ENCODE measurements at regions not wholly inside any gene's neighbourhood (a gene's known extent, or its start where the extent isn't known, plus 50 kb on each side); places are given as distances from the start of the nearest gene placed in this dataset.
"Not testable (repeated sequence)": the region's sequence is repeated elsewhere in the genome, so short reads cannot be mapped to it uniquely, and the experiment has no call there.

GRCh38 chr1:192892934-192893333 is 84.1 kb downstream of the RGS2 start:
- Histone ChIP-seq H3K27me3 (replicated peaks; ENCODE audit: insufficient read depth, low read length) (no peaks in the 10 kb centered on the region), H3K4me1 (ENCODE audit: low read length) (no peaks in the 10 kb centered on the region), H3K79me2 (ENCODE audit: low read length) (no peaks in the 10 kb centered on the region), H3K4me3 (ENCODE audit: low read length) (no peak overlapping the region), H3K36me3 (replicated peaks; ENCODE audit: insufficient read depth, low read length) (no peaks in the 10 kb centered on the region), H3K4me2 (ENCODE audit: low read depth, low read length) (no peak overlapping the region), H4K20me1 (ENCODE audit: insufficient read depth, low read length) (no peaks in the 10 kb centered on the region), H3K9me3 (replicated peaks; ENCODE audit: insufficient read depth, low read length) (no peaks in the 10 kb centered on the region), H3K9me2 (replicated peaks; ENCODE audit: insufficient read depth, low read length) (no peaks in the 10 kb centered on the region), H3K9ac (ENCODE audit: low read length) (no peak overlapping the region), H3F3A (ENCODE audit: insufficient read depth, low read length) (no peaks in the 10 kb centered on the region), H3K27ac (ENCODE audit: low read length) (no peak overlapping the region), H2AFZ (ENCODE audit: low read length) (no peak overlapping the region)
- no peak for DNase-seq
- TF ChIP-seq EZH2 (optimal IDR thresholded peaks at IDR 0.05; ENCODE audit: low read depth, low read length), result no peak
- no peak for TF ChIP-seq EZH2phosphoT487 (IDR thresholded peaks at IDR 0.05; ENCODE audit: low read length)
- TF ChIP-seq CTCF (IDR thresholded peaks at IDR 0.05; ENCODE audit: low read length), result no peak

- H3K9me2 ChIP-seq (replicated peaks; ENCODE audit: insufficient read depth, low read length); H2AFZ ChIP-seq (ENCODE audit: low read length); H3K27me3 ChIP-seq (replicated peaks; ENCODE audit: insufficient read depth, low read length); H3K4me2 ChIP-seq (ENCODE audit: low read depth, low read length); H3K79me2 ChIP-seq (ENCODE audit: low read length); H3K36me3 ChIP-seq (replicated peaks; ENCODE audit: insufficient read depth, low read length); H3K4me1 ChIP-seq (ENCODE audit: low read length); H3K4me3 ChIP-seq (ENCODE audit: low read length); H3F3A ChIP-seq (ENCODE audit: insufficient read depth, low read length); H4K20me1 ChIP-seq (ENCODE audit: insufficient read depth, low read length); H3K9me3 ChIP-seq (replicated peaks; ENCODE audit: insufficient read depth, low read length); DNase-seq; H3K9ac ChIP-seq (ENCODE audit: low read length); H3K27ac ChIP-seq (ENCODE audit: low read length): not testable (repeated sequence)
Observed at GRCh38 chr1:192895487-192895886, 86.6 kb downstream of the RGS2 start.

- Histone ChIP-seq H3F3A (ENCODE audit: insufficient read depth, low read length) (no peaks in the 10 kb centered on the region), H4K20me1 (ENCODE audit: insufficient read depth, low read length) (no peaks in the 10 kb centered on the region), H3K9ac (ENCODE audit: low read length) (no peak overlapping the region), H3K9me3 (replicated peaks; ENCODE audit: insufficient read depth, low read length) (no peaks in the 10 kb centered on the region), H3K36me3 (replicated peaks; ENCODE audit: insufficient read depth, low read length) (no peaks in the 10 kb centered on the region), H3K4me3 (ENCODE audit: low read length) (no peak overlapping the region), H2AFZ (ENCODE audit: low read length) (no peak overlapping the region), H3K4me2 (ENCODE audit: low read depth, low read length) (no peak overlapping the region), H3K79me2 (ENCODE audit: low read length) (no peaks in the 10 kb centered on the region), H3K27me3 (replicated peaks; ENCODE audit: insufficient read depth, low read length) (no peaks in the 10 kb centered on the region), H3K9me2 (replicated peaks; ENCODE audit: insufficient read depth, low read length) (no peaks in the 10 kb centered on the region), H3K27ac (ENCODE audit: low read length) (no peak overlapping the region), H3K4me1 (ENCODE audit: low read length) (no peaks in the 10 kb centered on the region)
- DNase-seq, result no peak
- TF ChIP-seq EZH2 (optimal IDR thresholded peaks at IDR 0.05; ENCODE audit: low read depth, low read length), result no peak
- no peak for TF ChIP-seq EZH2phosphoT487 (IDR thresholded peaks at IDR 0.05; ENCODE audit: low read length)
- TF ChIP-seq CTCF (IDR thresholded peaks at IDR 0.05; ENCODE audit: low read length), result no peak
Observed at GRCh38 chr1:192896376-192896775, 87.5 kb downstream of the RGS2 start.

GRCh38 chr1:192901500-192901899 is 92.7 kb downstream of the RGS2 start:
- Histone ChIP-seq H4K20me1 (ENCODE audit: insufficient read depth, low read length) (no peaks in the 10 kb centered on the region), H3K27ac (ENCODE audit: low read length) (no peak overlapping the region), H3K9ac (ENCODE audit: low read length) (no peak overlapping the region), H2AFZ (ENCODE audit: low read length) (no peak overlapping the region), H3K9me2 (replicated peaks; ENCODE audit: insufficient read depth, low read length) (no peaks in the 10 kb centered on the region), H3K4me3 (ENCODE audit: low read length) (no peak overlapping the region), H3K4me1 (ENCODE audit: low read length) (peaks cover 10% of the 10 kb centered on the region; the same call in 1 of the 2 replicates), H3K4me2 (ENCODE audit: low read depth, low read length) (no peak overlapping the region), H3K9me3 (replicated peaks; ENCODE audit: insufficient read depth, low read length) (no peaks in the 10 kb centered on the region), H3K79me2 (ENCODE audit: low read length) (no peaks in the 10 kb centered on the region), H3K27me3 (replicated peaks; ENCODE audit: insufficient read depth, low read length) (no peaks in the 10 kb centered on the region), H3K36me3 (replicated peaks; ENCODE audit: insufficient read depth, low read length) (no peaks in the 10 kb centered on the region), H3F3A (ENCODE audit: insufficient read depth, low read length) (no peaks in the 10 kb centered on the region)
- TF ChIP-seq EZH2phosphoT487 (IDR thresholded peaks at IDR 0.05; ENCODE audit: low read length) (no peak), CTCF (IDR thresholded peaks at IDR 0.05; ENCODE audit: low read length) (no peak), EZH2 (optimal IDR thresholded peaks at IDR 0.05; ENCODE audit: low read depth, low read length) (no peak)
- no peak for DNase-seq
